ENCODE measurements at regions not wholly inside any gene's neighbourhood (a gene's known extent, or its start where the extent isn't known, plus 50 kb on each side); places are given as distances from the start of the nearest gene placed in this dataset.
"Not testable (repeated sequence)": the region's sequence is repeated elsewhere in the genome, so short reads cannot be mapped to it uniquely, and the experiment has no call there.

GRCh38 chr3:110344897-110345767 lies 726.5 kb upstream of the NECTIN3 start:
- peak; percentile 56 to 82 (median 75) for ATAC-seq

GRCh38 chr3:110349295-110349694 lies 722.3 kb upstream of the NECTIN3 start:
- H3K9me3 ChIP-seq: no peaks in the 10 kb centered on the region
- H3K4me1 ChIP-seq: no peaks in the 10 kb centered on the region
- no peaks in the 10 kb centered on the region for H3K27me3 ChIP-seq
- intact Hi-C loops (cut with DNase I): no loop called here
- TF ChIP-seq CTCF (IDR thresholded peaks at IDR 0.05): no peak
- WGBS, 2 donors: 62 to 67% methylated on average over 2 of the region's 2 CpGs
- no peaks in the 10 kb centered on the region for H3K36me3 ChIP-seq
- ATAC-seq (no peak), DNase-seq (no peak), FAIRE-seq (no peak)
- no peak overlapping the region for H3K4me3 ChIP-seq
- no peak overlapping the region for H3K27ac ChIP-seq

More at GRCh38 chr3:110344897-110345767, 726.5 kb upstream of the NECTIN3 start:
- FAIRE-seq (no peak), DNase-seq (peak in 1 of 6 donors; percentile 15)
- WGBS, 2 donors: 34 to 43% methylated on average over 5 of the region's 5 CpGs
- TF ChIP-seq CTCF (IDR thresholded peaks at IDR 0.05): no peak
- no peaks in the 10 kb centered on the region for H3K9me3 ChIP-seq
- no peaks in the 10 kb centered on the region for H3K36me3 ChIP-seq
- intact Hi-C loops (cut with DNase I): no loop called here
- H3K4me1 ChIP-seq: no peaks in the 10 kb centered on the region
- H3K4me3 ChIP-seq: no peak overlapping the region
- peak overlapping the region in 1 of 4 donors; percentile 46 for H3K27ac ChIP-seq
- H3K27me3 ChIP-seq: no peaks in the 10 kb centered on the region

- 70 to 81% methylated on average over 2 of the region's 2 CpGs for WGBS, 2 donors
- DNase-seq (no peak), FAIRE-seq (no peak), ATAC-seq (no peak)
- Histone ChIP-seq H3K27ac (no peak overlapping the region), H3K36me3 (no peaks in the 10 kb centered on the region), H3K4me1 (no peaks in the 10 kb centered on the region), H3K4me3 (no peak overlapping the region), H3K27me3 (no peaks in the 10 kb centered on the region), H3K9me3 (no peaks in the 10 kb centered on the region)
- intact Hi-C loops (cut with DNase I): no loop called here
- TF ChIP-seq CTCF (IDR thresholded peaks at IDR 0.05): no peak
Measured at GRCh38 chr3:110352841-110353604, 718.6 kb upstream of the NECTIN3 start.

- FAIRE-seq: no peak
- no peak for ATAC-seq
Measured at GRCh38 chr3:110362751-110363150, 708.9 kb upstream of the NECTIN3 start.

GRCh38 chr3:110367289-110367688 lies 704.3 kb upstream of the NECTIN3 start:
- H3K4me1 ChIP-seq; FAIRE-seq; intact Hi-C loops (cut with DNase I); ATAC-seq; DNase-seq; H3K27me3 ChIP-seq; H3K36me3 ChIP-seq; H3K4me3 ChIP-seq; H3K9me3 ChIP-seq; H3K27ac ChIP-seq: not testable (repeated sequence)
- 91 to 92% methylated on average over 13 of the region's 13 CpGs for WGBS, 2 donors

More at GRCh38 chr3:110362751-110363150, 708.9 kb upstream of the NECTIN3 start:
- Histone ChIP-seq H3K36me3 (no peaks in the 10 kb centered on the region), H3K9me3 (no peaks in the 10 kb centered on the region), H3K27me3 (no peaks in the 10 kb centered on the region), H3K4me3 (no peak overlapping the region), H3K27ac (no peak overlapping the region), H3K4me1 (no peaks in the 10 kb centered on the region)
- TF ChIP-seq CTCF (IDR thresholded peaks at IDR 0.05): no peak
- DNase-seq: no peak
- intact Hi-C loops (cut with DNase I): no loop called here

Measured in pancreas (tissue), 10 donors.